Muscle layer of duodenum (tissue), 2 donors: ENCODE measurements at regions not wholly inside any gene's neighbourhood (a gene's known extent, or its start where the extent isn't known, plus 50 kb on each side); places are given as distances from the start of the nearest gene placed in this dataset.
"Not testable (repeated sequence)": the region's sequence is repeated elsewhere in the genome, so short reads cannot be mapped to it uniquely, and the experiment has no call there.

Experiments
- H3K27ac ChIP-seq: one replicate; pipeline ENCODE4 v1.7.0; 2013; ENCODE audit warnings: mild to moderate bottlenecking, low read length
- H3K27me3 ChIP-seq: one replicate; pipeline ENCODE4 v1.7.0; 2013; ENCODE audit warnings: low read depth, mild to moderate bottlenecking, control low read depth, low read length
- H3K36me3 ChIP-seq, 2 donors: one replicate each; pipeline ENCODE4 v1.7.0; 2013; ENCODE audit warnings: low read length in 2 of 2, control low read depth in 1 of 2, mild to moderate bottlenecking in 1 of 2; ENCODE audit not compliant: insufficient read depth in 2 of 2, control insufficient read depth in 1 of 2
- H3K4me1 ChIP-seq, 2 donors: one replicate each; pipeline ENCODE4 v1.7.0; 2013; ENCODE audit warnings: low read length in 2 of 2, mild to moderate bottlenecking in 2 of 2, control low read depth in 1 of 2, moderate library complexity in 1 of 2; ENCODE audit not compliant: insufficient read depth in 2 of 2, control insufficient read depth in 1 of 2
- H3K4me3 ChIP-seq, 2 donors: one replicate each; pipeline ENCODE4 v1.7.0; 2013; ENCODE audit warnings: low read length in 2 of 2, low read depth in 1 of 2, mild to moderate bottlenecking in 1 of 2
- H3K9me3 ChIP-seq, 2 donors: one replicate each; pipeline ENCODE4 v1.7.0; 2013; ENCODE audit warnings: low read length in 2 of 2, control low read depth in 1 of 2, mild to moderate bottlenecking in 1 of 2; ENCODE audit not compliant: control insufficient read depth in 1 of 2
- donor health status: healthy.

DNA sequence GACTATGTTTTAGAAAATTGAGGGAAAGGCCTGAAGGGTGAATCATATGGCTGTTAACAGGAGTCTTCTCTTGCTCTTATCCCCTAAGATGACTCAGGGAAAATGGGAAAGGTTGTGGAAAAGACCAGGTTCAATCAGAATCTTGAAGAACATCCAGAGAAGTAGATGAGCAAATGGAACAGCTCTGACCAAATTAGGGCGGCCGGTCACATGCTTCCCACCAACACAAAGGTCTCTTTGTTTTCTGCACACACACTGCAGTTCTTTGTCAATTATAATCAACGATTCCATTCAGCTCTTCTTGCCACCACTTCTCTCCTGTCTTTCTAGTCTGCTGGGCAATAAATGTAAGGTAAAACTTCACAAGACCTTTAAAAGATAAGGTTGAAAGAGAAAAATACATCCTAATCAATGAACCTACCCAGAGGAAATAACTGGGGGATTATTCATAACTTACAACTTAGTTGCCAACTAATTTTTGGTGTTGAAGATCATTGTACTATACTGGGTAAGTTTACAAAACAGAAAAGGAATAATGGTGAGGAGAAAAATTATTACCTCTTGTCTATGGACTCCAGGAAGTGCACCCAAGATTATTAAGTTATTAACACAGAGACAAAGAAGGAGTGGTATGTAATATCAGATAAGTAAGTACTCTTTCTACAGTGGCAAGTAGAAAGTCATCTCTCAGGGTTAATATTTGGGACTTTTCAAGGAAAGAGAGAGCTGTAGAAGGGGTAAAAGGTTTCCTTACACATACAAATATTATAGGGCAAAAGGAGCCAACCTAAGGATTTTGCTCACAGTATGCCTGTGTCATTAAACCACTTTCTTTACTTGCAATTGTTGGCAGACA, 441.9 kb upstream of the PIK3R1 start:
- no peaks in the 10 kb centered on the region for H3K27me3 ChIP-seq
- peaks cover 6 to 8% of the 10 kb centered on the region in 2 donors for H3K4me1 ChIP-seq
- H3K4me3 ChIP-seq, result no peak overlapping the region
- H3K27ac ChIP-seq, result peak overlapping the region; percentile 42
- no peaks in the 10 kb centered on the region for H3K9me3 ChIP-seq
- H3K36me3 ChIP-seq, result peaks cover 0 to 6% of the 10 kb centered on the region in 2 donors

- no peak overlapping the region for H3K4me3 ChIP-seq
- no peak overlapping the region for H3K27ac ChIP-seq
- H3K4me1 ChIP-seq, result peaks cover 6 to 8% of the 10 kb centered on the region in 2 donors
These were observed 443.8 kb upstream of the PIK3R1 start for GRCh38 chr5:67771791-67772190.

DNA sequence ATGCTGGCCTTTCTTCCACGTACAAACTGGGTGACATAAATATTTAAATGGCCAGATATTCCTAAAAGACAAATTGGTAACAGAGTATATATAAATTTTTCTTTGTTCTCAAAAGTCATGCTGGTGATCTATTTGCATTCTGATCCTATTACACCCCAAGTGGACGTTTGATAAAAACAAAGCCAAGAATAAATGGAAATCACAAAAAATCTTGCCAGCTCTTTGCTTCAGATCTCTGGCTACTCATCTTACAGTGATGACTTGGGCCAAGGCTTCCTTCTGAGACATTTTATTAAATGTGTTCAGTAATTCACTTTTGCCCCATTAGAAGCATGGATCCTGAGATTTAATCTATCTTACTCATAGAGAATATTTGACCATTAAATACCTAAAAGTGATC, 444.3 kb upstream of the PIK3R1 start:
- no peak overlapping the region for H3K27ac ChIP-seq
- H3K9me3 ChIP-seq, result no peaks in the 10 kb centered on the region
- H3K36me3 ChIP-seq, result peaks cover 0 to 6% of the 10 kb centered on the region in 2 donors
- no peak overlapping the region for H3K4me3 ChIP-seq
- no peaks in the 10 kb centered on the region for H3K27me3 ChIP-seq
- peaks cover 6 to 8% of the 10 kb centered on the region in 2 donors for H3K4me1 ChIP-seq

More at GRCh38 chr5:67771791-67772190, 443.8 kb upstream of the PIK3R1 start:
- no peaks in the 10 kb centered on the region for H3K9me3 ChIP-seq
- no peaks in the 10 kb centered on the region for H3K27me3 ChIP-seq
- H3K36me3 ChIP-seq, result peaks cover 0 to 6% of the 10 kb centered on the region in 2 donors

GRCh38 chr5:67770431-67771025, 445.0 kb upstream of the PIK3R1 start:
- H3K36me3 ChIP-seq, result peaks cover 0 to 6% of the 10 kb centered on the region in 2 donors
- no peaks in the 10 kb centered on the region for H3K9me3 ChIP-seq
- H3K27me3 ChIP-seq, result no peaks in the 10 kb centered on the region
- no peak overlapping the region for H3K4me3 ChIP-seq
- peaks cover 6 to 8% of the 10 kb centered on the region in 2 donors for H3K4me1 ChIP-seq
- no peak overlapping the region for H3K27ac ChIP-seq

DNA sequence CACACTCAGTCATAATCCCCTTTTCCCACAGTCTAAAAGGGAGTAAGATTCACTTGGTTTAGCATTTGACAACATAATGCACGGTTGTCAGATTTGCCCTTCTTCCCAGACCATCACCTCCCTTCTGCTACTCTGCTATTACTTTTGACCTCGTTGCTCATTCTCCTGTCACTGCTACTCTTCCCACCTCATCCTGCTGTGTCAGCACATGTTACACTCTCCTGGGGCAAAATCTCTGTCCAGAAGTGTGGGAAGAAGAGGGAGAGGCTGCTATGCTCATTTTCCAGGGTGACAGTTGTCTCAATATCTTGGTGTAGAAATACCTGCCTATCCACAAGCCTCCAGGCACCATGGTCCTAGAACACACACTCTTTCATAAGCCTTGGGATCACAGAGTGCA, 449.9 kb upstream of the PIK3R1 start:
- Histone ChIP-seq H3K27ac (no peak overlapping the region), H3K4me1 (peaks cover 5% of the 10 kb centered on the region in 2 donors), H3K9me3 (no peaks in the 10 kb centered on the region), H3K4me3 (no peak overlapping the region), H3K36me3 (no peaks in the 10 kb centered on the region), H3K27me3 (no peaks in the 10 kb centered on the region)

DNA sequence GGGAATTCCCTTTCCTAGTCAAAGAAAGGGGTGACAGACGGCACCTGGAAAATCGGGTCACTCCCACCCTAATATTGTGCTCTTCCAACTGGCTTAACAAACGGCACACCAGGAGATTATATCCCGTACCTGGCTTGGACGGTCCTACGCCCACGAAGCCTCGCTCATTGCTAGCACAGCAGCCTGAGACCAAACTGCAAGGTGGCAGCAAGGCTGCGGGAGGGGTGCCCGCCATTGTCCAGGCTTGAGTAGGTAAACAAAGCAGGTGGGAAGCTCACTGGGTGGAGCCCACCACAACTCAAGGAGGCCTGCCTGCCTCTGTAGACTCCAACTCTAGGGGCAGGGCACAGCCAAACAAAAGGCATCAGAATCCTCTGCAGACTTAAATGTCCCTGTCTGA, 457.8 kb upstream of the PIK3R1 start:
- not testable (repeated sequence) for H3K27me3 ChIP-seq, H3K27ac ChIP-seq, H3K4me1 ChIP-seq, H3K36me3 ChIP-seq
- Histone ChIP-seq H3K4me3 (peak overlapping the region in 1 of 2 donors; percentile 19), H3K9me3 (peaks cover 0 to 21% of the 10 kb centered on the region in 2 donors)

DNA sequence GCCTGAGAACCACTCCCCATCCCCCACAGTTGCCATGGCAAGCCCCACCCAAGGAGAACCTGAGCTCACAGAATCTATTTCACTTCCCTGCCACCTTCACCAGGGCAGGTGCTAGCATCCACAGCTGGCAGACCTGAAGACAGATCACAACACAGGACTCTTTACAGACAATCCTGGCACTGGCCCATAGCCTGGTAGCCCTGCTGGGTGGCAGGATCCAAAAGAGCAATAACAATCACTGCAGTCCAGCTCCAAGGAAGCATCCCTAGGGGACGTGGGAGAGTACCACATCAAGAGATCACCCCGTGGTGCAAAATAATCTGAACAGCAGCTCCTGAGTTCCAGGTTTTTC, 463.2 kb upstream of the PIK3R1 start:
- H3K9me3 ChIP-seq, result peaks cover 0 to 21% of the 10 kb centered on the region in 2 donors
- no peaks in the 10 kb centered on the region for H3K36me3 ChIP-seq
- no peaks in the 10 kb centered on the region for H3K4me1 ChIP-seq
- peak overlapping the region in 1 of 2 donors; percentile 14 for H3K4me3 ChIP-seq
- no peaks in the 10 kb centered on the region for H3K27me3 ChIP-seq
- no peak overlapping the region for H3K27ac ChIP-seq

- no peak overlapping the region for H3K4me3 ChIP-seq
- H3K9me3 ChIP-seq, result peaks cover 0 to 16% of the 10 kb centered on the region in 2 donors
- no peak overlapping the region for H3K27ac ChIP-seq
These were observed 467.3 kb upstream of the PIK3R1 start for GRCh38 chr5:67748165-67748690.

GRCh38 chr5:67747096-67747495, 468.5 kb upstream of the PIK3R1 start:
- no peaks in the 10 kb centered on the region for H3K4me1 ChIP-seq
- no peaks in the 10 kb centered on the region for H3K36me3 ChIP-seq
- no peak overlapping the region for H3K4me3 ChIP-seq
- peaks cover 0 to 6% of the 10 kb centered on the region in 2 donors for H3K9me3 ChIP-seq
- no peaks in the 10 kb centered on the region for H3K27me3 ChIP-seq
- H3K27ac ChIP-seq, result no peak overlapping the region

More at GRCh38 chr5:67748165-67748690, 467.3 kb upstream of the PIK3R1 start:
- H3K27me3 ChIP-seq, result no peaks in the 10 kb centered on the region
- no peaks in the 10 kb centered on the region for H3K4me1 ChIP-seq
- H3K36me3 ChIP-seq, result no peaks in the 10 kb centered on the region

DNA sequence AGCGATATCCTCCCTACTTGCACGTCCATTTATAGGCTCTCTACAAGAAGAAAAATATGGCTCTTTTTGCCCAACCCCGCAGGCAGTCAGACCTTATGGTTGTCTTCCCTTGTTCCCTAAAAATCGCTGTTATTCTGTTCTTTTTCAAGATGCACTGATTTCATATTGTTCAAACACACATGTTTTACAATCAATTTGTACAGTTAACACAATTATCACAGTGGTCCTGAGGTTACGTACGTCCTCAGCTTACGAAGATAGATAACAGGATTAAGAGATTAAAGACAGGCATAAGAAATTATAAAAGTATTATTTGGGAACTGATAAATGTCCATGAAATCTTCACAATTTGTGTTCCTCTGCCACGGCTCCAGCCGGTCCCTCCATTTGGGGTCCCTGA, 468.9 kb upstream of the PIK3R1 start:
- H3K4me3 ChIP-seq, H3K36me3 ChIP-seq, H3K4me1 ChIP-seq, H3K27me3 ChIP-seq, H3K9me3 ChIP-seq, H3K27ac ChIP-seq: not testable (repeated sequence)

DNA sequence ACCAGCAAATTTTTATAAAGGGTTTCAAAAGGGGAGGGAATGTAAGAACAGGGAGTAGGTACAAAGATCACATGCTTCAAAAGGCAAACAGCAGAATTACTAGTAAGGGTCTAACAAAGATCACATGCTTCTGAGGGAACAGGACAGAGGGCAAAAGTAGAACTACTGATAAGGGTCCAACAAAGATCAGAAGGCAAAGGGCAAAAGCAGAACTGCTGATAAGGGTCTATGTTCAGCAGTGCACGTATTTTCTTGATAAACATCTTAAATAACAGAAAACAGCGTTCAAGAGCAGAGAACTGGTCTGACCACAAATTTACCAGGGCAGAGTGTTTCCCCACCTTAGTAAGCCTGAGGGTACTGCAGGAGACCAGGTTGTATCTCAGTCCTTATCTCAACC, 469.5 kb upstream of the PIK3R1 start:
- Histone ChIP-seq H3K9me3 (peaks cover 0 to 4% of the 10 kb centered on the region in 2 donors), H3K4me3 (no peak overlapping the region), H3K4me1 (no peaks in the 10 kb centered on the region), H3K36me3 (no peaks in the 10 kb centered on the region), H3K27me3 (no peaks in the 10 kb centered on the region), H3K27ac (no peak overlapping the region)
